DOHH2 (cell line): ENCODE measurements at regions not wholly inside any gene's neighbourhood (a gene's known extent, or its start where the extent isn't known, plus 50 kb on each side); places are given as distances from the start of the nearest gene placed in this dataset.

Source experiments
- EZH2phosphoT487 ChIP-seq: fragments of 200-600 bp; sonication (generic); IDR thresholded peaks from 2 replicates; pipeline ENCODE4 v1.6.1; 2017; ENCODE audit warnings: borderline replicate concordance, mild to moderate bottlenecking, antibody characterized with exemption, low read length, moderate library complexity, mixed read lengths
- TF ChIP-seq, protein P1 (sequence below): fragments of 200-600 bp; sonication (generic); IDR thresholded peaks from one replicate; pipeline ENCODE4 v1.5.1; 2014; ENCODE audit warnings: antibody characterized with exemption, mild to moderate bottlenecking, low read depth, low read length; ENCODE audit not compliant: poor library complexity, severe bottlenecking

DNA sequence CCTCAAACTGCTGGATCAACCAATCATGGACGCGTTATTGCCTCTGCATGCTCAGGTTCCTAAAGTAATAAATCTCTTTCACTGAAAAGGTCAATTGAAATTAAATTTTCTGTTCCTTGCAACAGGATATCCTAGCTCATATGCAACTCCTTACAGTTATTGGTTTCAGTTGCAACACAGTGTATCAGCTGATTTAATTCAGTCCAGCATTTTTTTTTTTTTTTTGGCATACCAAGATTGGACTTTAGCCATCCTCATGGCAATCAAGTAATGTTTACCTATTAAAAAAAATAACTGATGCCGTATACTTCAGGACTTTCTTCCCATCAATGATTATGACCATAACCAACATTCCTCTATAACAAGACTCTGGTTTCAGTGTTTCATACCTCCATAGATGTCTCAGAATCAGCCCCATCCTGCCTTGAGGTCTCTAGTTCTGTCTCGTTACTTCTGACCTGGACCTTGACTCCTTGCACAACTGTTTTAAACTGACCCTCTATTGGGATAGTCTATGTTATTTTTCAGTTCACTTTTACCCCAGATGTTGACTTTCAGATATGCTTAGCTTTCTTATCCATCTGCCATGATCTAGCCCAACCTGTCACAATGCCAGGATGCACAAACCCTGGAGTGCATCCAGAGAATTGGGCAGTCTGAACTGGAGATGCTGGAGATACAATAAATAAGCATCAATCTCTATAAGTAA, 265.0 kb upstream of the GADL1 start:
- TF ChIP-seq, protein P1, sequence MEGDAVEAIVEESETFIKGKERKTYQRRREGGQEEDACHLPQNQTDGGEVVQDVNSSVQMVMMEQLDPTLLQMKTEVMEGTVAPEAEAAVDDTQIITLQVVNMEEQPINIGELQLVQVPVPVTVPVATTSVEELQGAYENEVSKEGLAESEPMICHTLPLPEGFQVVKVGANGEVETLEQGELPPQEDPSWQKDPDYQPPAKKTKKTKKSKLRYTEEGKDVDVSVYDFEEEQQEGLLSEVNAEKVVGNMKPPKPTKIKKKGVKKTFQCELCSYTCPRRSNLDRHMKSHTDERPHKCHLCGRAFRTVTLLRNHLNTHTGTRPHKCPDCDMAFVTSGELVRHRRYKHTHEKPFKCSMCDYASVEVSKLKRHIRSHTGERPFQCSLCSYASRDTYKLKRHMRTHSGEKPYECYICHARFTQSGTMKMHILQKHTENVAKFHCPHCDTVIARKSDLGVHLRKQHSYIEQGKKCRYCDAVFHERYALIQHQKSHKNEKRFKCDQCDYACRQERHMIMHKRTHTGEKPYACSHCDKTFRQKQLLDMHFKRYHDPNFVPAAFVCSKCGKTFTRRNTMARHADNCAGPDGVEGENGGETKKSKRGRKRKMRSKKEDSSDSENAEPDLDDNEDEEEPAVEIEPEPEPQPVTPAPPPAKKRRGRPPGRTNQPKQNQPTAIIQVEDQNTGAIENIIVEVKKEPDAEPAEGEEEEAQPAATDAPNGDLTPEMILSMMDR: no peak
- TF ChIP-seq EZH2phosphoT487: no peak
